ENCODE measurements at regions not wholly inside any gene's neighbourhood (a gene's known extent, or its start where the extent isn't known, plus 50 kb on each side); places are given as distances from the start of the nearest gene placed in this dataset.
"Not testable (repeated sequence)": the region's sequence is repeated elsewhere in the genome, so short reads cannot be mapped to it uniquely, and the experiment has no call there.

GRCh38 chr14:81584495-81584894, 50.8 kb upstream of the SEL1L start:
- no peak for DNase-seq

- DNase-seq = no peak
These were observed 55.9 kb upstream of the SEL1L start for GRCh38 chr14:81589381-81590065.

GRCh38 chr14:81591266-81591665, 57.6 kb upstream of the SEL1L start:
- no peak for DNase-seq

- DNase-seq = no peak
These were observed 60.4 kb upstream of the SEL1L start for GRCh38 chr14:81594012-81594411.

GRCh38 chr14:81605660-81606059, 72.0 kb upstream of the SEL1L start:
- DNase-seq = no peak

GRCh38 chr14:81613341-81614045, 79.8 kb upstream of the SEL1L start:
- DNase-seq = no peak

GRCh38 chr14:81614302-81614701, 80.6 kb upstream of the SEL1L start:
- not testable (repeated sequence) for DNase-seq

- DNase-seq = no peak
These were observed 85.0 kb upstream of the SEL1L start for GRCh38 chr14:81618695-81619094.

- DNase-seq = no peak
These were observed 86.2 kb upstream of the SEL1L start for GRCh38 chr14:81619816-81620215.

GRCh38 chr14:81623771-81624396, 90.2 kb upstream of the SEL1L start:
- DNase-seq = not testable (repeated sequence)

- no peak for DNase-seq
These were observed 91.7 kb upstream of the SEL1L start for GRCh38 chr14:81625343-81625742.

- DNase-seq = no peak
These were observed 98.5 kb upstream of the SEL1L start for GRCh38 chr14:81632157-81632556.

- DNase-seq = no peak
These were observed 99.8 kb upstream of the SEL1L start for GRCh38 chr14:81633496-81633895.

GRCh38 chr14:81637639-81638038, 104.0 kb upstream of the SEL1L start:
- no peak for DNase-seq

- DNase-seq = no peak
These were observed 105.1 kb upstream of the SEL1L start for GRCh38 chr14:81638656-81639280.

- DNase-seq = no peak
These were observed 120.0 kb upstream of the SEL1L start for GRCh38 chr14:81653626-81654025.

GRCh38 chr14:81655423-81656314, 122.0 kb upstream of the SEL1L start:
- no peak for DNase-seq

GRCh38 chr14:81656811-81657210, 123.2 kb upstream of the SEL1L start:
- DNase-seq = no peak

- DNase-seq = no peak
These were observed 128.4 kb upstream of the SEL1L start for GRCh38 chr14:81662066-81662465.

GRCh38 chr14:81662570-81663197, 129.0 kb upstream of the SEL1L start:
- DNase-seq = no peak

- DNase-seq = no peak
These were observed 135.1 kb upstream of the SEL1L start for GRCh38 chr14:81668626-81669274.

- no peak for DNase-seq
These were observed 135.7 kb upstream of the SEL1L start for GRCh38 chr14:81669308-81669707.
